Ramos (cell line): ENCODE measurements at regions not wholly inside any gene's neighbourhood (a gene's known extent, or its start where the extent isn't known, plus 50 kb on each side); places are given as distances from the start of the nearest gene placed in this dataset.

Experiments
- in situ Hi-C: fragments of 300-500 bp; cut with MboI; formaldehyde crosslinking; loops from one replicate; pipeline ENCODE4 v1.14.3; 2022; ENCODE audit warnings: low sequenced_read_pairs; ENCODE audit not compliant: unreplicated experiment

DNA sequence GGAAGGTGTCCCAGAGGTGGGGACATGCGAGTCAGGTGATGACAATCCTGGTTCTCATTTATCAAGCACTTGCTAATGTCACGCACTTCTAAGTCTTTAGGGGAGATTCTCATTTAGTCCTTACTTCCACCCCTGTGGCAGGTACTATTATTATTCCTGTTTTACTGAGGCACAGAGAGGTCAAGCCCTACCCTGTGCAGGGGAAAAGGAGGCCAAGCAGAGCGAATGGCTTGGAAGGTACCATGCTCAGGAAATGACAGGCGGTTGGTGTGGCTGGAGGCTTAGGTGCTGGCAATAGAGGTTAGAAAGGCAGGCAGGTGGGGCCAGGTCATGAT lies 268.9 kb downstream of the UACA start:
- in situ Hi-C loops = no loop called here

DNA sequence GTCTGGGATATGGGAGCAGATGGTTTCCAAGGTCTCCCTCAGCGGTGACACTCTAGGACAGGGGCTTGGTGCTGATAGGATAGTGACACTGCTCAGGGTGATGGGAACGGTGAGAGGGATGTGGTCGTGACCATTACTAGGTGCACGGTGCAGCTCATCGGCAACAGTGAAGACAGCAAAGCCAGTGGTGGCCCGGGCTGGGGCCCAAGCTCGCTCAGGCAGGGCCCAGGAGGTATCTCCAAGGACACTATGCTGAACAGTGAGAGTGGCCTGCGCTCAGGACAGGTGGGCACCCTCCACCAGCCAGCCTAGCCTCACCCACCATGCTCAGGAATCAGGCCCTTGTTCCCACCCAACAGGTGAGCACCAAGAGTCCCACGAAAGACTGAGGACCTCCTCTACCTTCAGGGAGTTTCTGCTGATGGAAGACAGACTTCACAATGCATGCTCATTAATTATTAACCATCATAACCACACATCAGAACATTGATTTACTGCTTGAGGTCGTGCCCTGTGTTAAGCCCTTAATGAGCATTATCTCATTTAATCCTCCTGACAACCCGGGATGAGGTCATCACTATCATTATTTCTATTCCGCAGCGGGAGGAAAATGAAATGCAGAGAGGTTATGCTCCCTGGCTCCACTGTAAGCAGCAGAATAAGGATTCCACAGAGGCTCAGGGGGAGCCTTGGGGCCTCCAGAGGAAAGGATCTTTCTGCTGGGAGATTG lies 269.4 kb downstream of the UACA start:
- in situ Hi-C loops = no loop called here

DNA sequence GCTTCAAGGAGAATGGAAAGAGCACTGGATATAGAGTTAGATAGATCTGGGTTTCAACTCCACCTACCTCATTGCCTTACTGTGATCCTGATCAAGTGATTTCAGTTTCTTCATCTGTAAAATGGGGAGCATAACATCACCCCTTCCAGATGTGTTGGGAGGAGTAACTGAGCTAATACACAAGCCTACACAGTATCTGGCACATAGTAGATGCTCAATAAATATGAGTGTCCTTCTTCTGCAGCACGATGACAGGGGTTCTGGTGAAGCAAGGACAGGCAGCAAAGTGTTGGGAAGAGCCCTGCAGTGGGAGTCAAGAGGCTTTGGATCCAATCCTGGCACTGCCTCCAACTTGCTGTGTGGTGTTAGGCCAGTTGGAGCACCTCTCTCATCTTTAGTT lies 270.0 kb downstream of the UACA start:
- in situ Hi-C loops = no loop called here

DNA sequence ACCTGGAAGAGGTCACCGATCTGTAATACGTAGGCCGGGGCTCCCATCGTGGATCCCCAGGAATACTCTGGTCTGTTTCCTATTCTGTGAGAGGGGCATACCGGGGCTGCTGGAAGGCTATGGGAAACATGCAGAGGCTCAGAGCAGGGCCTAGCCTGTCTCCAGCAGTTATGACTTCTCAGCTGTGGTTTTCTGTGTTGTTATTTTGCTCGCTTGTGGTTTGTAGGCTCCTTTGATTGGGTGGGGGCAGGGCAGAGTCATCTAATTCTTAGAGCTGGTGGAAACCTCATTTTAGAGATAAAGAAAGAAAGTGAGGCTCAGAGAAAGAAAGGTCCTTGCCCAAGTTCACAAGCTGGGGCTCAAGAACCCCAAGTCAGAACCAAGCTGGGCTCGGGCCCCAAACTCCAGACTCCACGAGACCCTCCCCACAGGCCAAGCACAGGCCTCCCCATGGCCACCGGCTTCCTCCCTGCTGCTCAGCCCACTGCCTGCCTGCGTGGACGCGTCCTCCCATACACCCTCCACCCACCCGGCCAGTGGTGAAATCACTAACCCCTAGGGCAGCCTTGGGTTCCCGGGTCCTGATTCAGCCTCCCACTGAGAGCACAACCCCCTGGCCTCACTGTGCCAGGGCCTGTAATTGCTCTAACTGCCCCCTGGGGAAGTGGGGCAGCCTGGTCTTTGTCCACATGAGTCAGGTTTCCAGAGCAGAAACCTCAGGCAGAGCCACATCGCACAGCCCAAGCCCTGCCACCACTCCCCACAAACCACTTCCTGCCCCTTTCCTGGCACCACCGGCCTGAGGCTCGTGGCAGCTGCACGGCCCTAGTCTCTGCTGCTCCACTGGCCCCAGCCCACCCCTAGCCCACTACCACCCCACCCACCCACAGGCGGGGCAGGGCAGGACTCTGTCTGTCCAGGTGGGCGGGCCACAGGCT lies 270.8 kb downstream of the UACA start:
- in situ Hi-C loops = no loop called here

DNA sequence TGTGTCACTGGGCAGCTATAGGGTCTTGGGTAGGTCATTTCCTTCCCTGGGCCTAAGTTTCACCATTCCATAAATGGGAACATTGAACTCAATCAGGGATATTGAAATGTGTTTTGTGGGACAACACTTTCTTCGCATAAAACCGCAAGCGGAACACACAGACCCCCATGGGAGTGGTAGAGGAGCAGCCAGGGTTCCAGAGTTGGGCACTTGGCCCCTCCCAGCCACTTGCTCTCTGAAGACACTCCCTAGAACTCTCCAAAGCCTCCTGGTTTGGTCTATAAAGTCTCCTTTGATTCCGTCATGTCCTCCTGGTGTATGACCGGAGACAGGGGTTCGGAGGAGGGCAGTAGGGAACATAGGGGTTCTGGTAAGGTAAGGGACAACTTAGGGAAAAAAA lies 271.7 kb downstream of the UACA start:
- in situ Hi-C loops = no loop called here

DNA sequence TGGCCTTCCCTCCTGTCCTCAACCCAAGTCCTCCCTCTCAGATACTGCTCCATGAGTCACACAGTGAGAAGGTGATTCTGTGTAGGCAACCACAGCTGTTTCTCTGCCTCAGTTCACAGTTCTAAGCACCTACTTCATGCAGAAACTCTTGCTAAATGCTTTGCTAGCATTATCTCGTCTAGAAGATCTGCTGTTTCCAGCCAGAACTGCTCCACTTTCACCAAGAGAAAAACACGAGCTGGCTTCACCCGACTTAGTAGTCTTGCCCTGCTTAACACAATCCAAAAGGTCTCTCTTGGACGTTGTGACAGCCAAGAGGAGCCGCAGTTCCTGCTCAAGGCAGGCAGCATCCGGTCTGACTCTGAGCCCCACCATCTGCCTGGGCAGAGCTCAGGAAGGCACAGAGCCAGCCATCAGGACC lies 272.1 kb downstream of the UACA start:
- in situ Hi-C loops = no loop called here

DNA sequence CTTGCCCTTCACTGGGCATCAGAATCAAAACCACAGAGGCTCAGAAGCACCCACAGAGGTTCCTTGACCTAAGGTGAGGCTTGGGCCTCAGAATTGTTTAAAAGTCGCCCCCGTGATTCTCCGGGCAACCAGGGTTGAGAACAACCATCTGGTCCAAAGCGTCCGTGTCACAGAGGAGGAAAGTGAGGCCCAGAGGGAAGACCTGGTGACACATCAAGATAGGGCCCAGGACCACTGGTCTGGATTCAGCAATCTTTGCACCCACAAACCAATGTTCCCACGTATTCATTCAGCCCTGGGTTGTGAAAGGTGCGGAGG lies 272.6 kb downstream of the UACA start:
- in situ Hi-C loops = no loop called here

DNA sequence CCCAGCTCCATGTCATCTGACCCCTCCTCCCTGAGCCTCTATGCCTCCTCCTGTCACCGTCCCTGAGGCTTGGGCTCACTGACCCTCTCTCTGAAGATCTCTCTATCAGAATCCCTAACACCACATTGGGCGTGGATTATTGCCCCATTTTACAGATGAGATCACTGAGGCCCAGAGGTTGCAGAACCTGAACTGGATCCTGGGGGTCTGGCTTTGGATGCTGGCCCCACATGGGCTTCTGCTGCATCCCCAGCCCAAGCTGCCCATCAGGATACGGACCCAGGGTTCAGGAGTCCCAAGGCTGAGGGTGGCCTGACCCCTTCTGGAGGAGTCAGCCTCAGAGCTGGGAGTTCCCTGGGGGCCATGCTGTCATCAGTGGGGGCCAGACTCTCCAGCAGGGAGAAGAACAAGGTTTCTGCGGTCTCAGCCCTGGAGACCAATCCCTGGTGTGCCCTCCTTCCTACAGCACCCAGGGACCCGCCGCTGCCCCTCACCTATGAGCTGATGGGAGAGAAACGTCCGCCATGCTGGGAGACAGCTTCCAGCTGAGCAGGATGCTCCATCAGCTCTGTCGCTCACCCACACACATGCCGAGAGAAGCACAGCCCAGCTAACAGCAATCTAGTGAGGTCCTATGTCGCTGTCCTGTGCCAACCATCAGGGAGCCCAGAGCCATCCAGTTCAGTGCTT lies 273.1 kb downstream of the UACA start:
- in situ Hi-C loops = no loop called here

DNA sequence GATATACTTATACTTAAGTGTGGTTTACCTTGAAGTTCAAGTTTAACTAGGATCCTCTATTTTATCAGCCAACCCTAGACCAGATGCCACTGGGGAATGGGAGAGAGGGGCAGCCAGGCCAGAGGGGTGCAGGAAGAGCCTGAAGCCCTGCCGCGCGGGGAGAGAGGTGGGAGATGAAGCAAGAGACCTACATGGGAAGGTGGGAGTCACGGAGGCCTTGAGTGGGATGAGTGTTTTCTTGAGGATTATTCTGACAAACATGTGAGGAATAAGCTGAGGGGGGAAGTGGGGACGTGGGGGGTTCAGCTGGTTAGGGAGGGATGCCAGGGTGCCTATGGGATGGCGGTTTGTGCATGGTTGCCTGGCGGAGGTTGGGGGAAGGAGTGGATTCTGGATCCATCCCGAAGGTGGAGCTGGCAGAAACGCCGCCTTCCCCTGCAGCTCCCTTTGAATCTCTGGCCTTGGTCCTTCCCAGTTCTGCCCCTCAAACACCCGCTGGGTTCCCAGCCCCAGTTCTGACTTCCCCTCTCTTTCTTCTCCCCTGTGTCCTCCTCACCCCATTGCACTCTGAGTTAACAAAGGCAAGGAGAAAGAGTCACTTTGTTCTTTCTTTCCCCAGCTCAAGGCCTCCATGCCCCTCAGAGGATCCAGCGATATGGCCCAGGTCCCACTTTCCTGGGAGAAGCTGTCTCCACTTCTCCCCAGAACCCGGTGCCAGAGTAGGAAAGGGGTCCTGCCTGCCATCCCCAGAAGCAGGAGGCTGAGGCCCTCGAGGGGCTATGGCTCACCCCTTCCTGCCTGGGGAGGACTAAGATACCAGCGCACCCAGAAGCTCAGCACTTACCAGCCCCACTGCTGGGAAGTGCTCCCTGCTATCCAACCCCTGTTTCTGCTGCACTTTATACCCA lies 274.2 kb downstream of the UACA start:
- in situ Hi-C loops = loop anchor here (10.0 kb wide), 2 partner anchors 764 to 1014 kb away; no protein-coding TSS in a partner anchor

DNA sequence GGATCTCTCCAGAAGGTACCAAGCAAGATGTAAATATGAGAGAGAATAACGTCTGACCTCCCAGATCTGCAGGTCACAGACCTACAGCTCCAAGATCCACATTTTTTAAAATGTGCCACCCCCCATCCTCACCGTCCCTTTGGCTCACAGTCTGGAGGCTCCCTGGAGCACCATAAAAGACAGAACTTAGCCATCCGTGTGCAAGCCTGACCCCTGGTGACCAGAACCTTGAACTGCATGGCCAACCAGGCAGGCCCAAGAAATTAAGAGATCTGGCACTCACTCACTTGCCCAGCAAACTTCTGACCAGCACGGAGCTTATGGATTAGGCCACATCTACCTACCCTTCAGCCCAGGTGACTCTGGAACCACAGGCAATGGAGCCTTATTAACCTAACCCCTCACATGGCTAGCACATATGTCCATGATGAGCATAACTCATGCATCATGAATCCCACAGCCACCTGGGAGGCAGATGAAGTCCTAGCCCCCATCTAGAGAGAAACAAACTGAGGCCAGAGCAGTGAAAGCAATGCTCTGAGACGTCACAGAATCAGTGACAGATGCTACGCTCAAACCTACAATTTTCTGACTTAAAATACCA lies 275.3 kb downstream of the UACA start:
- in situ Hi-C loops = loop anchor here (10.0 kb wide), 2 partner anchors 763 to 1013 kb away; no protein-coding TSS in a partner anchor

DNA sequence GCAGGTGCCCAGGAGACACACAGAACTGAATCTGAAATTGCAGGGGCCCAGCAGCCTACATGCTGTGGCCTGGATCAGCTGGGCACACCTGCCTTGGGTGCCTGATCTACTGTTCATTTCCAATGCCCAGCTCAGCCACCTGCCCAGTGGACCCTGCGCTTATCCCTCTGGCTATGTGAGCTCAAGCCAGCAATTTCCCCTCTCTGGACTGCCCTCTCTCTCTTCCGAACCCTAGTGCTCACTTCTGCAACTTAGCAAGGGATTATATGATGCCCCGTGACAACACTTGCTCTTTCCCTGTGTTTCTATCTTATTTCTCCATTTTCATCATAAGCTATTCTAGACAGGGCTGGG lies 276.0 kb downstream of the UACA start:
- in situ Hi-C loops = loop anchor here (10.0 kb wide), 2 partner anchors 763 to 1013 kb away; no protein-coding TSS in a partner anchor

DNA sequence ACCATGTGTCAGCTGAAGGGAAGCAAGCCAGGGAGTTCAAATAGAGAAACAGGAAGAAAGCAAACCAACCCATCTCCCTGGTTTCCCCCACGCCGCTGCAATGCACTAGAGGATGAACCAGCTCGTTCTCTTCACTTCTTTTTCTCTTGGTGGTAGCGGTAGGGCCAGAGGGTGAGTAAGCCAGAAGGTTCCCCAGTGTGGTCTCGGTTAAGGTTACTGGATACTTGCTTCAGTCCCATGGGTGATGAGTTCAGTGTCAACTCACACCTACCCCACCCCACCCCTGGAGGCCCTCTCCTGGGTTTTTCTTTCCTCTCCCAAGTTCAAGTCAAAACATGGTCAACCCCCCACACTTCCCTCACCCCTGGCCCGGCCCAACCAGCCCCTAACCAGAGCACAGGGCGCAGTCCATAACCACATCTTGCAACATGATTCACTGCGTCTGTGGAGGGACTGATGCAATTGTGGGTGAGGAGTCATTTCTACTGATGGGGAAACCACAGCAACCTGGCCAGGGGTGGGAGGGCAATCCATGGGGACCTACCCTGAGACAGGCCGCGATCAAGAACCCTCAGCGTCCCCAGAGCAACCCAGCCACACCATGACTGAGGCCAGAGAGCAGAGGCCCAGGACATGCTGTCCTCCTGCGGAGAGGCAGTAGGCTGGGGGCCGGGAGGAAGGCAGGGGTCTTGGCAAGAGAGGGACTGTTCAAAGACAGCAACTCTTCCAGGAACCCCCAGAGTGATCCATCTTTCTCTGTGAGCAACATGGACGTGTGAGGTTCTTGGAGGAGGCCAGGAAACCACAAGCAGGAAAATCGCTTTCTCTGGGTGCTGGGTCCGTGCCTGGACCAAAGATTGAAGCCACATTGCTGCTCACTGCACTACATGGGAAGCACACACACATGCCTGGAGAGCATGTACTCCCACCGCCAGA lies 276.6 kb downstream of the UACA start:
- in situ Hi-C loops = loop anchor here (10.0 kb wide), 2 partner anchors 762 to 1012 kb away; no protein-coding TSS in a partner anchor

DNA sequence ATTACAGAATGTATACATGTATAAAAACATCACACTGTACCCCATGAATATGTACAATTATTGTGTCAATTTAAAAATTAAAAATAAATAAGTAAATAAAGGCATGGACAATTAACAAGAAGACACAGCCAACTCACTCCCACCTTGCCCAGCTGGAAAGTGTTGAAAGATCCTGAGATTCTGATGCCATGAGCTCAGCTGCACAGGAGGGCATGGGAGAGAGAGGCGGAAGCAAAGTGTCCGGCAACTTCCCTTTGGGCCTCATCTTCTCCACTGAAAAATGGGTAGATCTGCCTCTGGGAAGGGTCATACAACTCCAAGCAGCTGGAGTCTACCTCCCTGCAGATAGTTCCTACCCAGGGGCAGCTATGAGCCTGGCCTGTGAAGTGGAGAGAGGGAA lies 277.3 kb downstream of the UACA start:
- in situ Hi-C loops = loop anchor here (10.0 kb wide), 2 partner anchors 761 to 1011 kb away; no protein-coding TSS in a partner anchor

DNA sequence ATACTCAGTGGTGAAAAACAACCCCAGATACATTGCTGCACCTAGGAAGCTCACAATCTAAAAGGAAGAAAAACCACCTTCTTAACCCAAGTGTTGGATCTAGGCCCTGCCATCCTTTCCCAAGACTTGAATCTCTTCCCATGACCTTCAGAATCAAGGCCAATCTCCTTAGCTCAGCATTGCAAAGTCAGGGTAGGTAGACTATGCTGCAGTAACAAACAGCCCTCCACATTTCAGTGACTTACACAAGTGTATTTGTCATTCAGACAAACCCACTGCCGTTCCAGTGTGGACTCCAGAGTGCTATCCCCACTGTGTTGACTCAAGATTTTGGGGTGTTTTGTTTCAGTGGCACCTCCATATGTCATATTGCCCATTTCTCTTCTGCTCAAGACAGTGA lies 278.4 kb downstream of the UACA start:
- in situ Hi-C loops = loop anchor here (10.0 kb wide), 2 partner anchors 760 to 1010 kb away; no protein-coding TSS in a partner anchor

DNA sequence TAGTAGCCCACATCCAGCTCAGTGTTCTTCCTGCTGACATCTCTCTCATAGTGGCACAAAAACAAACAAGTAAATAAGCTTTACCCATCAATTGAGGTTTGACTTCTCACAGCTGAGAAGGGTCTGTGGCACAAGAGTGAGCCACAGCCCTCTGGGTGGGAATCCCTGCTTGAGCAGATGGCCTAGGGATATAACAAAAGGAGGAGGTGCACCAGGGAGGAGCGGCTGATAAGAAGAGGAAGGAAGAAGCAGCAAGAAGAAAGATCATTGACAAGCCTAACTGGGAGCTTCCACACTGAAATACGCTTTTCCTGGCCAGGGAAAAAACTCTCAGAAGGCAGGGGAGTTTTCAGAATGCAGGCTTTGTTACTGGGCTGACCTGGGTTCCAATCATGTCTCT lies 279.8 kb downstream of the UACA start:
- in situ Hi-C loops = loop anchor here (10.0 kb wide), 2 partner anchors 759 to 1009 kb away; no protein-coding TSS in a partner anchor

DNA sequence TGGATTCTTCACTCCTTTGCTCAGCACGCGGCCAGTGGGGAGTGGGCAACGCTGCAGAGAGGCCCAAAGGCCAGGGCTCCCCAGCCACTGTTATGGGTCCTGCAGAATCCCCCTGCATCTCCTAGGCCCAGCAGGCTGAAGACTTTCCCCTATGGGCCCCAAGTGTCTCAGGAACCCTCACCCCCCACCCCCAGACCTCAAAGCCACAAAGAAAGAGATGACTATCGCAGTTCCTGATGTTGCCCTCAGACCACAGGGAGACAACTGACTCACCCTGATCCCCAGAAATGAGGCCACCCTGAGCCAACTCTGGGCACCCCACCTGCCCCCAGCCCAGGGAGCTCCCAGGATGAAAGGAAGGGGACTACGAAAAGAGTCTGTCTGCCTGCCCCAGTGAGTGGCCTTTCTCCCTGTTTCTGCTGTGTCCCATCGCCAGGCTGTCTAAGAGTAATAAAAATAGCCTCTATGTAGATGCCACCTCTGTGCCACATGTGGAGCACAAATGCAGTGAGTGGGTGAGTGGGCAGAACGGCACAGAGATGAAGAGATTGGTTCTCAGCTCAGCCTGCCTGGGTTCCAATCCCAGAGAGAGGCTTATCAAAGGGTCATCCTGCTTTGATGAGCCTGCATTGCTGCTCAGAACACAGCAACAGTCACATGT lies 283.0 kb downstream of the UACA start:
- in situ Hi-C loops = loop anchor here (10.0 kb wide), 2 partner anchors 756 to 1006 kb away; no protein-coding TSS in a partner anchor

DNA sequence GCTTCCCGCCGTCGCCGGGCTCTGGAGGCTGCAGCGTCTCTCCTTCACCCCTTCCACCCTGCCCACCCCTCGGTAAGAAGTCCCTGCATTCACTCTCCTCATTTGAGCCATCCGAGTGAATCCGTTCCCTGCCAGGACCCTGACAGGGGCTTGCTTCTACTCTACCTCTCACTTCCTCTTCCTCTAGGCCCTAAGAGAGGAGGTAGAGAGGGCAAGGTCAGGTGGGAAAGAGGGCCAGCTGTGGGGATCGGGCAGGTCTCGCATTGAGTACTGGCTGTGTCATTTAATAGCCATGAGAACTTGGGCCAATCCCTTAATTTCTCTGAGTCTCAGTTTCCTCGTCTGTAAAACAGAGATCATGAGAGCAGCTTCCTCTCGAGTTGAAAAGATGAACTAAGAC lies 283.6 kb downstream of the UACA start:
- in situ Hi-C loops = loop anchor here (10.0 kb wide), 2 partner anchors 755 to 1005 kb away; no protein-coding TSS in a partner anchor

DNA sequence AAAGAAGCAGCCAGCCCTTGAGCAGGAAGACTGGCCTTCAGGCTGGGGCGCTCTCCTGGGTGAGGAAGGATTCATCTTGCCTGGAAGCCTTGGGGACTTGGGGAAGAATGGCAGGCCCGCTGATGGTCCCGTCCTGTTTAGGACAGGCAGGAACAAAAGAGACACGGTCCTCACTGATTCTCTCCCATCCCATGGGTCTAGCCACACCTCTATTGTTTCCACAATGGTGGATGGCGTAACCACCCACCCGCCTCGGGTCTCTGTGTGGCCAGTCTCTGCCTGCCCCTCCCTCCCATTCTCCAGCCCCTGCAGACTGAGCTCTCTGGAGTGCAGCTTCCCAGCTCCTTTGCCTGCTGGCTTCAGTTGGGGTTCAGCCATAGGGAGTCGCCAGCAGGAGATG lies 284.3 kb downstream of the UACA start:
- in situ Hi-C loops = no loop called here
